ENCODE measurements at regions not wholly inside any gene's neighbourhood (a gene's known extent, or its start where the extent isn't known, plus 50 kb on each side); places are given as distances from the start of the nearest gene placed in this dataset.

GRCh38 chr5:3177338-3177737, 418.3 kb upstream of the IRX1 start:
- no peak for TF ChIP-seq CTCF (IDR thresholded peaks at IDR 0.05)

- TF ChIP-seq CTCF (IDR thresholded peaks at IDR 0.05): no peak
Measured at GRCh38 chr5:3175416-3175815, 420.2 kb upstream of the IRX1 start.

- TF ChIP-seq CTCF (IDR thresholded peaks at IDR 0.05): no peak
Measured at GRCh38 chr5:3167473-3167872, 416.0 kb upstream of the IRX2 start.

GRCh38 chr5:3163626-3164025, 412.1 kb upstream of the IRX2 start:
- TF ChIP-seq CTCF (IDR thresholded peaks at IDR 0.05): no peak

- no peak for TF ChIP-seq CTCF (IDR thresholded peaks at IDR 0.05)
Measured at GRCh38 chr5:3161672-3162071, 410.2 kb upstream of the IRX2 start.

- no peak for TF ChIP-seq CTCF (IDR thresholded peaks at IDR 0.05)
Measured at GRCh38 chr5:3157214-3157613, 405.7 kb upstream of the IRX2 start.

- no peak for TF ChIP-seq CTCF (IDR thresholded peaks at IDR 0.05)
Measured at GRCh38 chr5:3155717-3156116, 404.2 kb upstream of the IRX2 start.

GRCh38 chr5:3155046-3155445, 403.6 kb upstream of the IRX2 start:
- no peak for TF ChIP-seq CTCF (IDR thresholded peaks at IDR 0.05)

Measured in LNCAP (cell line).